GM18520 (cell line): ENCODE measurements at regions not wholly inside any gene's neighbourhood (a gene's known extent, or its start where the extent isn't known, plus 50 kb on each side); places are given as distances from the start of the nearest gene placed in this dataset.

Source experiments
- ATAC-seq: cut with Tn5 transposase; IDR thresholded peaks from one replicate; pipeline ENCODE4 v1.9.1; 2021; ENCODE audit not compliant: unreplicated experiment

GRCh38 chr9:16193066-16193465 lies 640.2 kb downstream of the CCDC171 start:
- ATAC-seq, result no peak

- no peak for ATAC-seq
Measured at GRCh38 chr9:16196206-16196605, 643.4 kb downstream of the CCDC171 start.

GRCh38 chr9:16197578-16198370 lies 644.9 kb downstream of the CCDC171 start:
- ATAC-seq, result no peak

GRCh38 chr9:16198996-16199395 lies 646.2 kb downstream of the CCDC171 start:
- no peak for ATAC-seq

- no peak for ATAC-seq
Measured at GRCh38 chr9:16202221-16202620, 649.4 kb downstream of the CCDC171 start.

- ATAC-seq, result no peak
Measured at GRCh38 chr9:16202914-16203728, 650.3 kb downstream of the CCDC171 start.

GRCh38 chr9:16203729-16204573 lies 651.1 kb downstream of the CCDC171 start:
- no peak for ATAC-seq

GRCh38 chr9:16205455-16205854 lies 652.6 kb downstream of the CCDC171 start:
- ATAC-seq, result no peak

- no peak for ATAC-seq
Measured at GRCh38 chr9:16206518-16206917, 653.7 kb downstream of the CCDC171 start.

GRCh38 chr9:16207161-16207560 lies 654.3 kb downstream of the CCDC171 start:
- ATAC-seq, result no peak

- ATAC-seq, result no peak
Measured at GRCh38 chr9:16210440-16210839, 657.6 kb downstream of the CCDC171 start.

GRCh38 chr9:16211946-16212345 lies 658.5 kb downstream of the BNC2 start:
- no peak for ATAC-seq

GRCh38 chr9:16213781-16214515 lies 656.5 kb downstream of the BNC2 start:
- no peak for ATAC-seq

GRCh38 chr9:16214677-16215352 lies 655.7 kb downstream of the BNC2 start:
- no peak for ATAC-seq

- no peak for ATAC-seq
Measured at GRCh38 chr9:16215353-16215680, 655.2 kb downstream of the BNC2 start.

GRCh38 chr9:16217943-16218701 lies 652.3 kb downstream of the BNC2 start:
- ATAC-seq, result no peak

- no peak for ATAC-seq
Measured at GRCh38 chr9:16221366-16221765, 649.1 kb downstream of the BNC2 start.

- no peak for ATAC-seq
Measured at GRCh38 chr9:16221822-16222547, 648.5 kb downstream of the BNC2 start.
